NCI-H2227 treated with DMSO at 0.1 percent for 48 hours (cell line): ENCODE measurements at regions not wholly inside any gene's neighbourhood (a gene's known extent, or its start where the extent isn't known, plus 50 kb on each side); places are given as distances from the start of the nearest gene placed in this dataset.
"Not testable (repeated sequence)": the region's sequence is repeated elsewhere in the genome, so short reads cannot be mapped to it uniquely, and the experiment has no call there.

Experiments
- DNase-seq: peaks from one replicate; lab custom pipeline; 2025; lab: John Stamatoyannopoulos, UW

DNA sequence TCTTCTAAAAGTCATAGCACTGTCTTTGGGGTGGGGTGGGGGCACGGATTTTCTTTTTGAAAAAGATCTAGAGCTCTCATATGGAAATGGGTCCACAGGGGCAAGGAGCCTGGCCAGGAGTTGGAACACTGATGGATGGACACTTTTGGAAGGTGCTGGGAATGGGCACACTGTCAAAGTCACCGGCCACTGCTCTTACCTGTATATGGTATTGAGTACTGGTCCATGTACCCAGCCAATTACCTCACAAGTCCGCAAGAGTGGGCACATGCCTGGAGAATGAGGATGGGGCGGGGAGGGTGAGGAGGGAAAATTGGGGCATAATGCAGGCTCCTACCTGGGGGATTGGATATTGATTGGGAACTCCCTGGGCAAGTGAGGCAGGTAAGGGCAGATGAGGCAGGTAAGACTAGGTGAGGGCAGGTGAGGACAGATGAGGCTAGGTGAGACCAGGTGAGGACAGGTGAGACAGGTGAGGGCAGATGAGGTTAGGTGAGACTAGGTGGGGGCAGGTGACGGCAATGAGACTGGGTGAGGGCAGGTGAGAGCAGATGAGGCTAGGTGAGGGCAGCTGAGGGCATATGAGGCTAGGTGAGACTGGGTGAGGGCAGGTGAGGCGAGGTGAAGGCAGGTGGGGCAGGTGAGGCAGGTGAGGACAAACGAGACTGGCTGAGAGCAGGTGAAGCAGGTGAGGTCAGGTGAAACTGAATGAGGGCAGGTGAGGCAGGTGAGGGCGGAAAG lies 167.9 kb downstream of the NRN1 start:
- DNase-seq: no peak

DNA sequence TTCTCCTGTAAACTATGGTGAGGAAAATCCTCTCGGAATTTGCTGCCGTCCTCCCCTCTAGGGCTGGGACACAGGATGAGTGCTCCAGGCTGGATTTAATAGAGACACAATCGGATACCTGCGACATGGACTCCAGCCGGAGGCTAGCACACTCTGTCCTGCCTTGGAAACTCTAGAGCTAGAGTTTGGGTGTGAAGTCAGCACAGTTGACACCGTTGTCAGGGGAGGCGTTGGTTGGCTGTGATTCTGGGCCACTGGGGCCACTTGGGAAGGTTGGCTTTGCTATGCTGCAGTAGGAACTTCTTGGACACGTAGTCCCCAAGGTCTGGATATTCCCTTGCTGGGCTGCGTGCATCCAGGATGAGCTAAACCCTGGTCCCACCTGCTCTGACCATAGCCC lies 169.4 kb downstream of the NRN1 start:
- no peak for DNase-seq

GRCh38 chr6:5836597-5836996 lies 170.1 kb downstream of the NRN1 start:
- not testable (repeated sequence) for DNase-seq

DNA sequence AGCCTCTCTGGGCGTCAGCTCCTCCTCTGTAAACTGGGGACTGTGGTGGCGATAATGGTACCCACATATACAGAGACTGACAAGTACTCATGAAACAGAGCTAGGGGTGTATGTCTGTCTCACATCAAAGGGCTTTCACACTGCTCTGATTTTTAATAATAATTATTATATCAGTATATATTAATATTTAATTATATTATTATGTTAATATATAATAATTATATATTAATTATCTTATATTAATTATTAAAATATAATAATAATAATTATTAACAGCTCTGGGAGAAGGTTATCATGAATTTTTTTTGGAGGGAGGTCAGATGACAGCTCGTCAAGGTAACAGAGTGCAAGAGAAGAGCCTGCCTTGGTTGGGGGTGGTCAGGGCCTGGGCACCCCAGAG lies 173.6 kb downstream of the NRN1 start:
- no peak for DNase-seq

DNA sequence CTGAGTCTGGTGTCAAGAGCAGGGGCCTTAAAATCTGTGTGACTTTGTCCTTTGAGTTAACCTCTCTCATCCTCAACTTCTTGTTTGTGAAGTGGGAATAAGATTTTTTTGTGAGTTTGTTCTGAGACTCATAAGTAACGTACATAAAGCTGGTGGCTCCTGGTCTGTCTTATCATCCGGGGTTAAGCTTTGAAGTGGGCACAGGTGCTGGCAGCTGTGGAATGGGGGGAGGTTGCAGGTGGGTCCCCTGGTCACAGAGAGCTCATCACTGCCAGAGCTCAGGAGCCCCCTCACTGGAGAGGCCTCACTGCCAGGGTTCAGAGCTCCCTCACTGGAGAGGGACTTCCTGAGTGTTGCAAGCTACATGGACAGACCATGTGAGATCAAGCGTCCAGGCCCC lies 174.1 kb downstream of the NRN1 start:
- no peak for DNase-seq

- not testable (repeated sequence) for DNase-seq
Measured at GRCh38 chr6:5831219-5831862, 175.4 kb downstream of the NRN1 start.

- DNase-seq: no peak
Measured at GRCh38 chr6:5828296-5828695, 178.4 kb downstream of the NRN1 start.

GRCh38 chr6:5827056-5827904 lies 179.4 kb downstream of the NRN1 start:
- no peak for DNase-seq

DNA sequence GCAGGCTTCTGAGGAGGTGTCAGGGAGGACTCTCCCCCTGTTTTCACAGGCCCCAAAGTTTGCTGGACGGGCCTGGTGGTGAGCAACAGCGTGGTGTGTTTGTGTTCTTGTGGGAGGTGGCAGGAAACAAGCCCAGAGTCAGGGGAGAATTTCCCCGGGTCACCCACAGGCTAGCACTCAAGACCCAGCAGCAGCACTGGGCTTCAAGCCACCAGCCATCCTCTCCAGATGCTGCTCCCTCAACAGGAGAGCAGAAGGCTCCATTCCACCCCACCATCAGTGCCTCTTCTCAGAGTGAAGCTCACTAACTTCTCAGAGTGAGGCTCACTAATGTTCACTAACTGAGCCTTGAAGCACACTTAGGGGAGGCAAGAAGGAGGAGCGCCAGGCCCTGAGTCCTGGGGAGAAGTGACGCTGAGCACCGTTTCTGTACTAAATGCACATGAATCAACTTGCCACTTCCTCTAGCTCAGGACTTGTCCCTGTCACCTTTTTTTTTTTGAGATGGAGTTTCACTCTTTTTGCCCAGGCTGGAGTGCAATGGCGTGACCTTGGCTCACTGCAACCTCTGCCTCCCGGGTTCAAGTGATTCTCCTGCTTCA lies 182.2 kb downstream of the NRN1 start:
- DNase-seq: not testable (repeated sequence)
